ENCODE measurements at regions not wholly inside any gene's neighbourhood (a gene's known extent, or its start where the extent isn't known, plus 50 kb on each side); places are given as distances from the start of the nearest gene placed in this dataset.

DNA sequence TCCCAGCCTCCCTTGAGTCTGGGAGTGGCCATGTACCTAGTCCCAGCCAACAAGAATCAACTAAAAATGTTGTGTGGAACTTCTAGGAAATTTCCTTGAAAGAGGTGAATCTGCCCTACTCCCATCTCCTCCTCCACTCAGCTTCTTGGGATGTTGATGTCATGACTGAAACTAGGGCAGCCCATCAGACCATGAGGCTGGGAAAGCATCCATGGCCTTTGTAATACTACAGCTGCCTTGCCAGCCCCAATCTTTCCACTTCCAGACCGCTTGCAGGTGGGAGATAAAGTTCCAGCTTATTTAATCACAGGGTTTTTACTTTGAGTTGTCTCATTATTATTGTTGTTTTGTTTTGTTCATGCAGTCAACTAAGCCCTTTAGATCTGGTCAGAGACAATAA, 170.3 kb upstream of the LMNTD1 start:
- Histone ChIP-seq H3K4me2 (ENCODE audit: low read depth, low read length) (no peak overlapping the region), H2AFZ (ENCODE audit: low read length) (no peak overlapping the region), H3K27me3 (replicated peaks; ENCODE audit: insufficient read depth, low read length) (no peaks in the 10 kb centered on the region), H4K20me1 (ENCODE audit: insufficient read depth, low read length) (no peaks in the 10 kb centered on the region), H3K36me3 (replicated peaks; ENCODE audit: insufficient read depth, low read length) (no peaks in the 10 kb centered on the region), H3K27ac (ENCODE audit: low read length) (no peak overlapping the region), H3K4me1 (ENCODE audit: low read length) (no peaks in the 10 kb centered on the region), H3K9ac (ENCODE audit: low read length) (no peak overlapping the region), H3K79me2 (ENCODE audit: low read length) (no peaks in the 10 kb centered on the region), H3K9me3 (replicated peaks; ENCODE audit: insufficient read depth, low read length) (no peaks in the 10 kb centered on the region), H3F3A (ENCODE audit: insufficient read depth, low read length) (no peaks in the 10 kb centered on the region), H3K9me2 (replicated peaks; ENCODE audit: insufficient read depth, low read length) (no peaks in the 10 kb centered on the region), H3K4me3 (ENCODE audit: low read length) (no peak overlapping the region)
- DNase-seq: no peak
- TF ChIP-seq EZH2phosphoT487 (IDR thresholded peaks at IDR 0.05; ENCODE audit: low read length) (no peak), EZH2 (optimal IDR thresholded peaks at IDR 0.05; ENCODE audit: low read depth, low read length) (no peak)
- TF ChIP-seq, protein P1, sequence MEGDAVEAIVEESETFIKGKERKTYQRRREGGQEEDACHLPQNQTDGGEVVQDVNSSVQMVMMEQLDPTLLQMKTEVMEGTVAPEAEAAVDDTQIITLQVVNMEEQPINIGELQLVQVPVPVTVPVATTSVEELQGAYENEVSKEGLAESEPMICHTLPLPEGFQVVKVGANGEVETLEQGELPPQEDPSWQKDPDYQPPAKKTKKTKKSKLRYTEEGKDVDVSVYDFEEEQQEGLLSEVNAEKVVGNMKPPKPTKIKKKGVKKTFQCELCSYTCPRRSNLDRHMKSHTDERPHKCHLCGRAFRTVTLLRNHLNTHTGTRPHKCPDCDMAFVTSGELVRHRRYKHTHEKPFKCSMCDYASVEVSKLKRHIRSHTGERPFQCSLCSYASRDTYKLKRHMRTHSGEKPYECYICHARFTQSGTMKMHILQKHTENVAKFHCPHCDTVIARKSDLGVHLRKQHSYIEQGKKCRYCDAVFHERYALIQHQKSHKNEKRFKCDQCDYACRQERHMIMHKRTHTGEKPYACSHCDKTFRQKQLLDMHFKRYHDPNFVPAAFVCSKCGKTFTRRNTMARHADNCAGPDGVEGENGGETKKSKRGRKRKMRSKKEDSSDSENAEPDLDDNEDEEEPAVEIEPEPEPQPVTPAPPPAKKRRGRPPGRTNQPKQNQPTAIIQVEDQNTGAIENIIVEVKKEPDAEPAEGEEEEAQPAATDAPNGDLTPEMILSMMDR (IDR thresholded peaks at IDR 0.05; ENCODE audit: low read length): no peak

DNA sequence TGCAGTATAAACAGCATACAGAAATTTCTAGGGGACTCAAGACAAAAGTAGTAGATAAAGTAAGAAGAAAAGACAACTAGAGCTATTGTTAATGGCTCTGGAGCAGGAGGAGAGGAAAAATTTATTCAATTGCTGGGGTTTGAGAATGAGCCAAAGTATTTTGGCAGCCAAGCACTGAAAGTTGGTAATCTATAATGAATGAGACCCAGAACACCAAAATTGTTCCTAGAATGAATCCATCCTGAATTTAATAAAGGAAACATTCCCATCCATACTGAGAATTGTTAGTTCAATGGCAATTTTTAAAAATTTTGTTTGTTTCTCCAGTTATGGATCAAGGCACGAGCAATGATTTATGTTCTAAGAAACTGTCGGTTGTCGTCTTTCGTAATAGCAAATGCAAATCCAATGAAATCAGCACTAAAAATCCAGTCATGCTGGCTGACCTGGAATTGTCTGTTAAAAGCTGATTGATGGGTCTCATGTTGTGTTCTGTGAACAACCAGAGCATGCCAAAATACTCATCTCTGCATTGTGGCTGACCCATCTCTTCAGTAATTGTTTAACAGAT, 170.9 kb upstream of the LMNTD1 start:
- Histone ChIP-seq H3K4me1 (ENCODE audit: low read length) (no peaks in the 10 kb centered on the region), H3K79me2 (ENCODE audit: low read length) (no peaks in the 10 kb centered on the region), H3K36me3 (replicated peaks; ENCODE audit: insufficient read depth, low read length) (no peaks in the 10 kb centered on the region), H3K27ac (ENCODE audit: low read length) (no peak overlapping the region), H3K9me3 (replicated peaks; ENCODE audit: insufficient read depth, low read length) (no peaks in the 10 kb centered on the region), H2AFZ (ENCODE audit: low read length) (no peak overlapping the region), H3K4me3 (ENCODE audit: low read length) (no peak overlapping the region), H3K9ac (ENCODE audit: low read length) (no peak overlapping the region), H3K9me2 (replicated peaks; ENCODE audit: insufficient read depth, low read length) (no peaks in the 10 kb centered on the region), H4K20me1 (ENCODE audit: insufficient read depth, low read length) (no peaks in the 10 kb centered on the region), H3K27me3 (replicated peaks; ENCODE audit: insufficient read depth, low read length) (no peaks in the 10 kb centered on the region), H3F3A (ENCODE audit: insufficient read depth, low read length) (no peaks in the 10 kb centered on the region), H3K4me2 (ENCODE audit: low read depth, low read length) (no peak overlapping the region)
- TF ChIP-seq EZH2phosphoT487 (IDR thresholded peaks at IDR 0.05; ENCODE audit: low read length): no peak
- TF ChIP-seq, protein P1 (IDR thresholded peaks at IDR 0.05; ENCODE audit: low read length): no peak
- no peak for DNase-seq

DNA sequence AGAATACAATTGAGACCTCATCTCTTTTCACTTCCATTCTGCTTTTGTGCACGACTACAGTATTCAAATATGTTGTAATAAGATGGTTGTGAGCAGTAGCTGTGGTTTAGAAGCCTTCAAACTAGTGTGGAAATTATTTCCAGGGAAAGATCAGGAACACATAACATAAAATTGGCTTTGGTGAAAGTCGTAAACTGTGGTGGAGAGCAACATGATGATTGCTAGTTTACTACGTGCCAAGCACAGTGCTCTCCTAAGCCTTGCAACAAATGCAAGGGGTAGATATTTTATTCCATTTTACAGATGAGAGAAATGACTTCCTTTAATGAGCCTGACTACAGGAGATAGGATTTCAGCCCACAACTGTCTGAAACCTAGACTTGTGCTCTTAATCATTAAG, 172.4 kb upstream of the LMNTD1 start:
- no peaks in the 10 kb centered on the region for H3K27me3 ChIP-seq (replicated peaks; ENCODE audit: insufficient read depth, low read length)
- no peaks in the 10 kb centered on the region for H3K9me3 ChIP-seq (replicated peaks; ENCODE audit: insufficient read depth, low read length)
- H3K4me2 ChIP-seq (ENCODE audit: low read depth, low read length): no peak overlapping the region
- H2AFZ ChIP-seq (ENCODE audit: low read length): no peak overlapping the region
- no peaks in the 10 kb centered on the region for H4K20me1 ChIP-seq (ENCODE audit: insufficient read depth, low read length)
- H3K9me2 ChIP-seq (replicated peaks; ENCODE audit: insufficient read depth, low read length): no peaks in the 10 kb centered on the region
- H3K9ac ChIP-seq (ENCODE audit: low read length): no peak overlapping the region
- H3K4me3 ChIP-seq (ENCODE audit: low read length): no peak overlapping the region
- no peaks in the 10 kb centered on the region for H3K36me3 ChIP-seq (replicated peaks; ENCODE audit: insufficient read depth, low read length)
- no peaks in the 10 kb centered on the region for H3K79me2 ChIP-seq (ENCODE audit: low read length)
- no peaks in the 10 kb centered on the region for H3K4me1 ChIP-seq (ENCODE audit: low read length)
- DNase-seq: no peak
- H3K27ac ChIP-seq (ENCODE audit: low read length): no peak overlapping the region
- TF ChIP-seq EZH2phosphoT487 (IDR thresholded peaks at IDR 0.05; ENCODE audit: low read length): no peak
- TF ChIP-seq EZH2 (optimal IDR thresholded peaks at IDR 0.05; ENCODE audit: low read depth, low read length): no peak
- TF ChIP-seq, protein P1 (IDR thresholded peaks at IDR 0.05; ENCODE audit: low read length): no peak
- no peaks in the 10 kb centered on the region for H3F3A ChIP-seq (ENCODE audit: insufficient read depth, low read length)

Data from MM.1S (cell line).